Left lung (tissue), 4 donors: ENCODE measurements at regions not wholly inside any gene's neighbourhood (a gene's known extent, or its start where the extent isn't known, plus 50 kb on each side); places are given as distances from the start of the nearest gene placed in this dataset.

Source experiments
- ATAC-seq: fragments of 200-7000 bp; cut with Tn5 transposase; one replicate; pipeline ENCODE4 v1.9.1; 2020; ENCODE audit warnings: moderate library complexity
- DNase-seq, 4 donors: peaks; one replicate each; pipeline ENCODE4 v3.0.0-alpha.2; 2013 to 2020
- H3K27ac ChIP-seq, 2 donors: fragments of 200-600 bp; sonication (generic) in 1 of 2; one replicate each; pipeline versions ENCODE4 v1.5.0 to v1.8.0; 2020 to 2021
- H3K27me3 ChIP-seq, 2 donors: fragments of 200-600 bp; sonication (generic) in 1 of 2; one replicate each; pipeline versions ENCODE4 v1.5.0 to v1.8.0; 2020 to 2021
- H3K36me3 ChIP-seq, 2 donors: fragments of 200-600 bp; sonication (generic) in 1 of 2; one replicate each; pipeline versions ENCODE4 v1.5.0 to v1.8.0; 2020 to 2021
- H3K4me1 ChIP-seq, 2 donors: fragments of 200-600 bp; one replicate each; pipeline ENCODE4 v1.8.0; 2021
- H3K4me3 ChIP-seq, 2 donors: fragments of 200-600 bp; sonication (generic) in 1 of 2; one replicate each; pipeline versions ENCODE4 v1.5.0 to v1.8.0; 2020 to 2021; ENCODE audit warnings: mild to moderate bottlenecking in 1 of 2
- H3K9me3 ChIP-seq, 2 donors: fragments of 200-600 bp; sonication (generic) in 1 of 2; one replicate each; pipeline versions ENCODE4 v1.5.0 to v1.8.0; 2020 to 2021
- intact Hi-C, 2 donors: fragments of 100-400 bp; cut with DNase I; formaldehyde crosslinking; loops; one replicate each; pipeline versions ENCODE4 v1.11.2 to v1.14.2; 2022
- TF ChIP-seq, protein P1 (sequence below), 2 donors: fragments of 200-600 bp; sonication (generic) in 1 of 2; IDR thresholded peaks; one replicate each; pipeline versions ENCODE4 v1.5.0 to v1.8.0; 2021; ENCODE audit warnings: antibody characterized with exemption in 2 of 2
- donor health status: DM: no; HTN: yes; CAD: no.
- donor health status: DM: no; HTN: no; CAD: no.

GRCh38 chr2:111709321-111709720 lies 174.7 kb downstream of the ANAPC1 start:
- intact Hi-C loops: no loop called here
- Histone ChIP-seq H3K4me3 (no peak overlapping the region), H3K27ac (no peak overlapping the region), H3K36me3 (no peaks in the 10 kb centered on the region), H3K4me1 (peaks cover 7 to 16% of the 10 kb centered on the region in 2 donors), H3K9me3 (no peaks in the 10 kb centered on the region), H3K27me3 (no peaks in the 10 kb centered on the region)
- TF ChIP-seq, protein P1, sequence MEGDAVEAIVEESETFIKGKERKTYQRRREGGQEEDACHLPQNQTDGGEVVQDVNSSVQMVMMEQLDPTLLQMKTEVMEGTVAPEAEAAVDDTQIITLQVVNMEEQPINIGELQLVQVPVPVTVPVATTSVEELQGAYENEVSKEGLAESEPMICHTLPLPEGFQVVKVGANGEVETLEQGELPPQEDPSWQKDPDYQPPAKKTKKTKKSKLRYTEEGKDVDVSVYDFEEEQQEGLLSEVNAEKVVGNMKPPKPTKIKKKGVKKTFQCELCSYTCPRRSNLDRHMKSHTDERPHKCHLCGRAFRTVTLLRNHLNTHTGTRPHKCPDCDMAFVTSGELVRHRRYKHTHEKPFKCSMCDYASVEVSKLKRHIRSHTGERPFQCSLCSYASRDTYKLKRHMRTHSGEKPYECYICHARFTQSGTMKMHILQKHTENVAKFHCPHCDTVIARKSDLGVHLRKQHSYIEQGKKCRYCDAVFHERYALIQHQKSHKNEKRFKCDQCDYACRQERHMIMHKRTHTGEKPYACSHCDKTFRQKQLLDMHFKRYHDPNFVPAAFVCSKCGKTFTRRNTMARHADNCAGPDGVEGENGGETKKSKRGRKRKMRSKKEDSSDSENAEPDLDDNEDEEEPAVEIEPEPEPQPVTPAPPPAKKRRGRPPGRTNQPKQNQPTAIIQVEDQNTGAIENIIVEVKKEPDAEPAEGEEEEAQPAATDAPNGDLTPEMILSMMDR (IDR thresholded peaks at IDR 0.05): no peak
- no peak for DNase-seq
- ATAC-seq: no peak

DNA sequence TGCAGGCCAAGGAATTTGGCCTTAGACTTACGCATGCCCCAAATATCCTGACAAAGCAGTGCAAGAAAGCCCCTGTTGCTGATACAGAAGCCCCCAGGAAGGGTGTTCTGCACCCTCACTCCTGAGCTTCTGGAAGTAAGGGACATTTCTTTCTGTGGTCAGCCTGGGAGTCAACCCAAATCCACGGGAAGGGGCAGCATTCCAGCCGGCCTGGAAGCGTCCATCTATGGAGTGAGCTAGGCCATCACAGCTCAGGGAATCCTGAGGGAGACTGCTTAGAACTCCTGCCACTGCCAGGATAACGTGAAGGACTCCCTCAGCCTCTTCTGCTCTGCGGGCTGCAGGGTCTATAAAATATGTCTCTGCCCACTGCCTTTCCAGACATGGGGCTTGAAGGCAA lies 173.9 kb downstream of the ANAPC1 start:
- ATAC-seq (no peak), DNase-seq (no peak)
- Histone ChIP-seq H3K4me3 (no peak overlapping the region), H3K4me1 (peaks cover 7 to 14% of the 10 kb centered on the region in 2 donors), H3K27me3 (no peaks in the 10 kb centered on the region), H3K9me3 (no peaks in the 10 kb centered on the region), H3K27ac (no peak overlapping the region), H3K36me3 (no peaks in the 10 kb centered on the region)
- TF ChIP-seq, protein P1 (IDR thresholded peaks at IDR 0.05): no peak
- intact Hi-C loops: no loop called here

GRCh38 chr2:111710613-111711012 lies 173.4 kb downstream of the ANAPC1 start:
- ATAC-seq: no peak
- no peak overlapping the region for H3K4me3 ChIP-seq
- no peak for DNase-seq
- no peaks in the 10 kb centered on the region for H3K27me3 ChIP-seq
- peaks cover 5 to 8% of the 10 kb centered on the region in 2 donors for H3K4me1 ChIP-seq
- H3K36me3 ChIP-seq: no peaks in the 10 kb centered on the region
- intact Hi-C loops: no loop called here
- TF ChIP-seq, protein P1 (IDR thresholded peaks at IDR 0.05): no peak
- no peak overlapping the region for H3K27ac ChIP-seq
- no peaks in the 10 kb centered on the region for H3K9me3 ChIP-seq

DNA sequence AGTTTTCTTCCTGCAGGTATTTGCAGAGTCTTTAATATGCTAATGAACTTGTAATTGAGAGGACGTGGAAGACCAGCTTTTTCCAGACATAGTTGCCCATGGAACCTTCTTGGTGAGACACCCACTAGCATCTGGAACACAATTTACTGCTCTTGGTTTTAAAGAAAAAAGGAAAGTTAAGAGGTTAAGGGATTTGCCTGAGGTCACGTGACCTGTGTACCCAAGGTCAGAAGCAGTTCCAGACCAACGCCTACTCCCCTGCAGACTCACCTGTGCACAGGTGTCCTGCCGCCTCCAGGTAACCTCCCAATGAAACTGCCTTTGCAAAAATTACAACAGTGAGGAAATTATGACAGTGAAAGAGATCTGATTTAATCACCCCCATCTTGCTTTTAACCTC lies 172.7 kb downstream of the ANAPC1 start:
- Histone ChIP-seq H3K4me1 (peaks cover 0 to 3% of the 10 kb centered on the region in 2 donors), H3K9me3 (no peaks in the 10 kb centered on the region), H3K27me3 (no peaks in the 10 kb centered on the region), H3K36me3 (no peaks in the 10 kb centered on the region), H3K4me3 (no peak overlapping the region), H3K27ac (no peak overlapping the region)
- no peak for ATAC-seq
- no peak for DNase-seq
- TF ChIP-seq, protein P1 (IDR thresholded peaks at IDR 0.05): no peak
- intact Hi-C loops: no loop called here

DNA sequence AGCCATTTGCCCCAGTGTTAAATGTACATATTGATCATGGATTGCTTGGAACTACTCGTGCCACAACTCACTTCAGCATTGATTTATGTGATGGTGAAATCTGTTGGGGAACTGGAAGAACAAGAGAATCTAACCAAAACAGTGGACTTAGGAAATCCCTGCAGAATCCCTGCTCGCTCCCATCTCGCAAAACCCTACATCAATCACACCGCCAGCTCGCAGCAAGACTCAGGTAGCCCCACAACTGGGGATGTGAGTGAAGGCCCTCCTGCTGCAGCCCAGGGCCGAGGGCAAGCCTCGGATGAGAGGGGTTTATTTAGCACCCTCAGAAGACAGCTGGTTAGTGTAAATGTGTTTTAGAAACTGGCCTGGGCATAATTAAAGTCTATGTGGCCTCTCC lies 171.6 kb downstream of the ANAPC1 start:
- Histone ChIP-seq H3K4me3 (no peak overlapping the region), H3K27me3 (no peaks in the 10 kb centered on the region), H3K36me3 (no peaks in the 10 kb centered on the region), H3K27ac (no peak overlapping the region), H3K4me1 (no peaks in the 10 kb centered on the region), H3K9me3 (no peaks in the 10 kb centered on the region)
- TF ChIP-seq, protein P1 (IDR thresholded peaks at IDR 0.05): no peak
- no peak for DNase-seq
- intact Hi-C loops: no loop called here
- ATAC-seq: no peak
